ENCODE measurements at regions not wholly inside any gene's neighbourhood (a gene's known extent, or its start where the extent isn't known, plus 50 kb on each side); places are given as distances from the start of the nearest gene placed in this dataset.

- Mint-ChIP-seq H3K9me3 (ENCODE audit: unreplicated experiment) (no peaks in the 10 kb centered on the region), H3K4me1 (ENCODE audit: insufficient read depth, unreplicated experiment) (no peaks in the 10 kb centered on the region), H3K4me3 (ENCODE audit: unreplicated experiment) (no peak overlapping the region), H3K36me3 (ENCODE audit: insufficient read depth, unreplicated experiment) (no peaks in the 10 kb centered on the region), H3K27me3 (ENCODE audit: insufficient read depth, unreplicated experiment) (peaks cover 34% of the 10 kb centered on the region), H3K27ac (ENCODE audit: low read depth, unreplicated experiment) (no peak overlapping the region)
- DNase-seq (ENCODE audit: unreplicated experiment): no peak
- no peak for TF ChIP-seq CTCF (IDR thresholded peaks at IDR 0.05; ENCODE audit: unreplicated experiment)
- no TSS peak for BruUV-seq (replicated peaks)
- intact Hi-C loops (cut with micrococcal nuclease): no loop called here
- ChIA-PET CTCF (no interaction called here), POLR2A (interaction anchor here (0.5 kb wide), 1 partner anchor 19 kb away, joined by 3 read pairs; no protein-coding TSS in a partner anchor)
These were observed 380.3 kb upstream of the RSPO3 start for GRCh38 chr6:126738146-126738545.

GRCh38 chr6:126738641-126739040, 379.8 kb upstream of the RSPO3 start:
- DNase-seq (ENCODE audit: unreplicated experiment): no peak
- no peak overlapping the region for H3K4me3 Mint-ChIP-seq (ENCODE audit: unreplicated experiment)
- intact Hi-C loops (cut with micrococcal nuclease): no loop called here
- peaks cover 39% of the 10 kb centered on the region for H3K27me3 Mint-ChIP-seq (ENCODE audit: insufficient read depth, unreplicated experiment)
- BruUV-seq (replicated peaks): no TSS peak
- ChIA-PET POLR2A (no interaction called here), CTCF (no interaction called here)
- H3K36me3 Mint-ChIP-seq (ENCODE audit: insufficient read depth, unreplicated experiment): no peaks in the 10 kb centered on the region
- no peak overlapping the region for H3K27ac Mint-ChIP-seq (ENCODE audit: low read depth, unreplicated experiment)
- no peaks in the 10 kb centered on the region for H3K4me1 Mint-ChIP-seq (ENCODE audit: insufficient read depth, unreplicated experiment)
- TF ChIP-seq CTCF (IDR thresholded peaks at IDR 0.05; ENCODE audit: unreplicated experiment): no peak
- H3K9me3 Mint-ChIP-seq (ENCODE audit: unreplicated experiment): no peaks in the 10 kb centered on the region

- Mint-ChIP-seq H3K4me3 (ENCODE audit: unreplicated experiment) (no peak overlapping the region), H3K27ac (ENCODE audit: low read depth, unreplicated experiment) (no peak overlapping the region), H3K9me3 (ENCODE audit: unreplicated experiment) (no peaks in the 10 kb centered on the region), H3K4me1 (ENCODE audit: insufficient read depth, unreplicated experiment) (no peaks in the 10 kb centered on the region), H3K27me3 (ENCODE audit: insufficient read depth, unreplicated experiment) (peaks cover 43% of the 10 kb centered on the region), H3K36me3 (ENCODE audit: insufficient read depth, unreplicated experiment) (no peaks in the 10 kb centered on the region)
- intact Hi-C loops (cut with micrococcal nuclease): no loop called here
- DNase-seq (ENCODE audit: unreplicated experiment): no peak
- CTCF ChIA-PET: interaction anchor here (0.6 to 0.7 kb wide), 2 partner anchors 90 to 552 kb away, joined by 3 to 4 read pairs; no protein-coding TSS in a partner anchor
- no peak for TF ChIP-seq CTCF (IDR thresholded peaks at IDR 0.05; ENCODE audit: unreplicated experiment)
- no TSS peak for BruUV-seq (replicated peaks)
- POLR2A ChIA-PET: no interaction called here
These were observed 375.4 kb upstream of the RSPO3 start for GRCh38 chr6:126743076-126743475.

- TF ChIP-seq CTCF (IDR thresholded peaks at IDR 0.05; ENCODE audit: unreplicated experiment): no peak
- BruUV-seq (replicated peaks): no TSS peak
- Mint-ChIP-seq H3K4me1 (ENCODE audit: insufficient read depth, unreplicated experiment) (no peaks in the 10 kb centered on the region), H3K9me3 (ENCODE audit: unreplicated experiment) (peaks cover 12% of the 10 kb centered on the region), H3K27ac (ENCODE audit: low read depth, unreplicated experiment) (no peak overlapping the region), H3K4me3 (ENCODE audit: unreplicated experiment) (no peak overlapping the region), H3K36me3 (ENCODE audit: insufficient read depth, unreplicated experiment) (no peaks in the 10 kb centered on the region), H3K27me3 (ENCODE audit: insufficient read depth, unreplicated experiment) (peaks cover 34% of the 10 kb centered on the region)
- no peak for DNase-seq (ENCODE audit: unreplicated experiment)
- CTCF ChIA-PET: interaction anchor here (0.7 kb wide), 1 partner anchor 1002 kb away, joined by 4 read pairs; no protein-coding TSS in a partner anchor
- intact Hi-C loops (cut with micrococcal nuclease): no loop called here
- POLR2A ChIA-PET: interaction anchor here (0.6 kb wide), 1 partner anchor 297 kb away, joined by 3 read pairs; no protein-coding TSS in a partner anchor
These were observed 370.5 kb upstream of the RSPO3 start for GRCh38 chr6:126747728-126748540.

Measured in MCF 10A (cell line).